ENCODE measurements at regions not wholly inside any gene's neighbourhood (a gene's known extent, or its start where the extent isn't known, plus 50 kb on each side); places are given as distances from the start of the nearest gene placed in this dataset.

GRCh38 chr5:57539281-57539701 lies 56.7 kb upstream of the ACTBL2 start:
- Histone ChIP-seq H3K9me2 (replicated peaks; ENCODE audit: low read length) (no peaks in the 10 kb centered on the region), H3K9me3 (ENCODE audit: low read length) (no peaks in the 10 kb centered on the region), H3K36me3 (ENCODE audit: low read depth, low read length) (no peaks in the 10 kb centered on the region), H3K4me2 (ENCODE audit: low read length) (no peak overlapping the region), H3K27ac (ENCODE audit: low read length) (peak overlapping the region; percentile 64; the same call in 1 of the 2 replicates), H4K20me1 (ENCODE audit: low read length) (no peaks in the 10 kb centered on the region), H3K27me3 (ENCODE audit: low read length) (no peaks in the 10 kb centered on the region), H2AFZ (ENCODE audit: low read length) (no peak overlapping the region), H3K79me2 (ENCODE audit: low read length) (no peaks in the 10 kb centered on the region), H3K9ac (ENCODE audit: low read length) (no peak overlapping the region), H3F3A (ENCODE audit: low read length, unreplicated experiment) (no peaks in the 10 kb centered on the region), H3K4me1 (ENCODE audit: insufficient read depth, low read length) (peaks cover 20% of the 10 kb centered on the region), H3K4me3 (ENCODE audit: low read length) (no peak overlapping the region)
- no peak for TF ChIP-seq EZH2 (IDR thresholded peaks at IDR 0.05; ENCODE audit: low read length, unreplicated experiment)
- TF ChIP-seq CTCF (conservative IDR thresholded peaks at IDR 0.05; ENCODE audit: low read depth, low read length), result no peak
- no peak for TF ChIP-seq EZH2phosphoT487 (IDR thresholded peaks at IDR 0.05; ENCODE audit: borderline replicate concordance, low read length)
- ChIA-PET POLR2A (ENCODE audit: unreplicated experiment) (interaction anchor here (0.6 kb wide), 1 partner anchor 110 kb away, joined by 4 read pairs; no protein-coding TSS in a partner anchor), CTCF (interaction anchor here (0.6 kb wide), 1 partner anchor 43 kb away, joined by 3 read pairs; no protein-coding TSS in a partner anchor)
- intact Hi-C loops (cut with micrococcal nuclease), result no loop called here
- no TSS peak for BruUV-seq (replicated peaks)
- no peak for DNase-seq
- ATAC-seq, result no peak

- H3F3A ChIP-seq (ENCODE audit: low read length, unreplicated experiment), result no peaks in the 10 kb centered on the region
- DNase-seq (peak; percentile 64), ATAC-seq (peak; percentile 38)
- peak overlapping the region; percentile 17; the same call in 1 of the 2 replicates for H3K9ac ChIP-seq (ENCODE audit: low read length)
- intact Hi-C loops (cut with micrococcal nuclease), result no loop called here
- no TSS peak for BruUV-seq (replicated peaks)
- H2AFZ ChIP-seq (ENCODE audit: low read length), result no peak overlapping the region
- H3K4me2 ChIP-seq (ENCODE audit: low read length), result peak overlapping the region; percentile 1; the same call in 1 of the 2 replicates
- H3K9me2 ChIP-seq (replicated peaks; ENCODE audit: low read length), result no peaks in the 10 kb centered on the region
- peaks cover 20% of the 10 kb centered on the region for H3K4me1 ChIP-seq (ENCODE audit: insufficient read depth, low read length)
- H3K9me3 ChIP-seq (ENCODE audit: low read length), result no peaks in the 10 kb centered on the region
- H4K20me1 ChIP-seq (ENCODE audit: low read length), result no peaks in the 10 kb centered on the region
- ChIA-PET POLR2A (ENCODE audit: unreplicated experiment) (interaction anchor here (0.6 kb wide), 1 partner anchor 111 kb away, joined by 4 read pairs; no protein-coding TSS in a partner anchor), CTCF (interaction anchor here (0.6 kb wide), 2 partner anchors 13 to 42 kb away, joined by 3 read pairs; no protein-coding TSS in a partner anchor)
- H3K27ac ChIP-seq (ENCODE audit: low read length), result peak overlapping the region; percentile 64
- no peaks in the 10 kb centered on the region for H3K27me3 ChIP-seq (ENCODE audit: low read length)
- TF ChIP-seq CTCF (conservative IDR thresholded peaks at IDR 0.05; ENCODE audit: low read depth, low read length) (no peak), EZH2 (IDR thresholded peaks at IDR 0.05; ENCODE audit: low read length, unreplicated experiment) (no peak), EZH2phosphoT487 (IDR thresholded peaks at IDR 0.05; ENCODE audit: borderline replicate concordance, low read length) (no peak)
- no peaks in the 10 kb centered on the region for H3K36me3 ChIP-seq (ENCODE audit: low read depth, low read length)
- H3K4me3 ChIP-seq (ENCODE audit: low read length), result no peak overlapping the region
- no peaks in the 10 kb centered on the region for H3K79me2 ChIP-seq (ENCODE audit: low read length)
Measured at GRCh38 chr5:57538341-57538955, 55.8 kb upstream of the ACTBL2 start.

GRCh38 chr5:57537811-57538210 lies 55.2 kb upstream of the ACTBL2 start:
- ATAC-seq, result no peak
- no TSS peak for BruUV-seq (replicated peaks)
- H2AFZ ChIP-seq (ENCODE audit: low read length), result no peak overlapping the region
- H3K36me3 ChIP-seq (ENCODE audit: low read depth, low read length), result no peaks in the 10 kb centered on the region
- TF ChIP-seq EZH2 (IDR thresholded peaks at IDR 0.05; ENCODE audit: low read length, unreplicated experiment) (no peak), CTCF (conservative IDR thresholded peaks at IDR 0.05; ENCODE audit: low read depth, low read length) (no peak), EZH2phosphoT487 (IDR thresholded peaks at IDR 0.05; ENCODE audit: borderline replicate concordance, low read length) (no peak)
- no peak for DNase-seq
- CTCF ChIA-PET, result no interaction called here
- H3K4me1 ChIP-seq (ENCODE audit: insufficient read depth, low read length), result peaks cover 24% of the 10 kb centered on the region
- H3K4me3 ChIP-seq (ENCODE audit: low read length), result no peak overlapping the region
- POLR2A ChIA-PET (ENCODE audit: unreplicated experiment), result no interaction called here
- H3K9ac ChIP-seq (ENCODE audit: low read length), result no peak overlapping the region
- no peaks in the 10 kb centered on the region for H3K9me3 ChIP-seq (ENCODE audit: low read length)
- H3K9me2 ChIP-seq (replicated peaks; ENCODE audit: low read length), result no peaks in the 10 kb centered on the region
- intact Hi-C loops (cut with micrococcal nuclease), result no loop called here
- no peaks in the 10 kb centered on the region for H3F3A ChIP-seq (ENCODE audit: low read length, unreplicated experiment)
- no peaks in the 10 kb centered on the region for H4K20me1 ChIP-seq (ENCODE audit: low read length)
- peak overlapping the region; percentile 26; the same call in 1 of the 2 replicates for H3K4me2 ChIP-seq (ENCODE audit: low read length)
- H3K79me2 ChIP-seq (ENCODE audit: low read length), result no peaks in the 10 kb centered on the region
- no peaks in the 10 kb centered on the region for H3K27me3 ChIP-seq (ENCODE audit: low read length)
- peak overlapping the region; percentile 64 for H3K27ac ChIP-seq (ENCODE audit: low read length)

All from PC-3 (cell line).